Putamen (tissue), 1 donor: ENCODE measurements at regions not wholly inside any gene's neighbourhood (a gene's known extent, or its start where the extent isn't known, plus 50 kb on each side); places are given as distances from the start of the nearest gene placed in this dataset.

Experiments
- DNase-seq: peaks from one replicate; pipeline ENCODE4 v3.0.0-alpha.2; 2016; ENCODE audit warnings: low spot score

DNA sequence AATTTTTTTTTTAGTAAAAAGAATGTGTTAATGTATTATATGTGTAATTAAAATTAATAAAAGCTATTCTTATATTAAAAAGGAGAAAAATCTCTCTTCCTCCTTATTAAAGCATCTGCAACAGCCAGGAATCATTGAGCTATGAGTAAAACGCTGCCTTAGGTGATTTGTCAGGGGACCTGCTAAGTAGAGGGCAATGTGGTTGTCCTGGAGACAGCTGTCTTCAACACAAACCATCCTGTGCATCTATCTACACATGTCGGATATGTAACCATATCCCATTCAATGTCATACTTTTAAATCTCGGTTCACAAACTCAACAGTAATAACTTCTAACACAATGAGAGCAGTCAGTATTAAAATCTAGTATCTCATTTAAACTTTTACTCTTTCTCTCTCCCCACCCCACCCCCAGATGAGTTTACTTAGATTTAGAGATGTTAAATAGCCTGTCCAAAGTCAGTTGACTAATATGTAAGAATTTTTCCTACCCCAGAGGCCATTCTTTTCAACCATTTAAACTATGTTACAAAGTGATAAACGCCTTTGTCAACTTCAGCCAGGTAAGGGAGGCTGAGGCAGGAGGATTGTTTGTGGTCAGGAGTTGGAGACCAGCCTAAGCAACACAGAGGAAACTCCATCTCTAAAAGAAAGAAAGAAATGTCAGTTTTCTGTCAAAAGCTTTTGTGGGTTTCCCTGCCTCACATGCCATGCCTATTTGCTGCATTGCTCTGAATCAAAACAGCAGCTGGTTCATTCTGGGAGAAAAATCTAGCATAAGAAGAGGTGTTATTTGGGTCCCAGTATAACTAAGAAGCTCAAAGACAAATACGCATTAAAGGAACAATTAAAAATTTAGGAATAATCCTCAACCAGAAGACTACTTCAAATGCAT is 413.7 kb upstream of the CCDC196 start:
- DNase-seq, result no peak

DNA sequence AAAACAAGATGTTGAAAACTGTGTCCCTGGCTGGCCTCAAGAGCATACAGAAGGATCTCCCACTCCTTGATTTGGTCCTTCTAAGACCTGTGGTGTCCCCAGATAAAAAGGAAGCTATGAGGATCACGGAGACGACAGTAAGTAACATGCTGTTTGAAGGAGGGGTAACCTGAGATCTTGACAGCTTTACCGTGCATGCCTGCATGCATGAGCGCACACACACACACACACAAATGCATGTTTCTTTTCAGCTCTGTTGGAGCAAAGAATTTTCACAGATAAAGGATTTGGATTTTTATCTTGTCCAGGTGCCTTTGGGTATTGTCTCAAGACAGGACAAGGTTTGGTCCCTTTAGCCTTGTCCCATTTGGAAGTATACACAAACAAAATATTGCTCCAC is 411.6 kb upstream of the CCDC196 start:
- no peak for DNase-seq

DNA sequence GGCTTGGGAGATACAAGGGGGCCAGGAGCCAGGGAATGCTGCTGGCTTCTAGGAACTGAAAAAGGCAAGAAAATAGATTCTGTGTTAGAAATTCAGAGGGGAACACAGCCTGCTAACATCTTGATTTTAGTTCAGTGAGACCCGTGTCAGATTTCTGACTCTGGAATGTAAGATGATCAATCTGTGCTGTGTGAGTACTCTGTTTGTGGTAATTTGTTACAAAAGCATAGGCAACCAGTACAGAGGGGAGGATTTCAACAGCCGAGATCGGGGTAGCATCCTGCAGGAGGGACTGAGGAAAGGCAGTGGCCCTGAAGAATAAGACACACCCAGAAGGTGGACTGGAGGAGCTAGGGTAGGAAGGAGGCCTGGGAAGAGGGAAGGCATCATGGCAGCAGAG is 410.0 kb upstream of the CCDC196 start:
- DNase-seq, result no peak

DNA sequence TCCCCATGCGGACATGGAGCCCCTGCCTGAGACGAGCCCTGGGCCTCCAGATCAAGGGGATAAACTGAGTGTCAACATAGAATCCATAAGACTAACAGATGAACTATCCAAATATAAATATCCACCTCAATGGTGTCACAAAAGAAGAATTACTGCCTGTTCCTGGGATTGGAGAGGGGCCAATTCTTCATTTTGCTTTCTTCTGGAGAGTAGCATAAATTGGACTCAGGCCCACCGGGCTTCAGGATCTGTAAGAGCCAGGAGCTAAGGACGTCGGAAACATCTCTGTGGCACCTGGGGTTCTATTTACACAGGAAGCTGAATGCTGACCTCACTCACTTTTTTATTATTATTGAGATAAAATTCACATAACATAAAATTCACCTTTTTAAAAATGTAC is 408.2 kb upstream of the CCDC196 start:
- no peak for DNase-seq

DNA sequence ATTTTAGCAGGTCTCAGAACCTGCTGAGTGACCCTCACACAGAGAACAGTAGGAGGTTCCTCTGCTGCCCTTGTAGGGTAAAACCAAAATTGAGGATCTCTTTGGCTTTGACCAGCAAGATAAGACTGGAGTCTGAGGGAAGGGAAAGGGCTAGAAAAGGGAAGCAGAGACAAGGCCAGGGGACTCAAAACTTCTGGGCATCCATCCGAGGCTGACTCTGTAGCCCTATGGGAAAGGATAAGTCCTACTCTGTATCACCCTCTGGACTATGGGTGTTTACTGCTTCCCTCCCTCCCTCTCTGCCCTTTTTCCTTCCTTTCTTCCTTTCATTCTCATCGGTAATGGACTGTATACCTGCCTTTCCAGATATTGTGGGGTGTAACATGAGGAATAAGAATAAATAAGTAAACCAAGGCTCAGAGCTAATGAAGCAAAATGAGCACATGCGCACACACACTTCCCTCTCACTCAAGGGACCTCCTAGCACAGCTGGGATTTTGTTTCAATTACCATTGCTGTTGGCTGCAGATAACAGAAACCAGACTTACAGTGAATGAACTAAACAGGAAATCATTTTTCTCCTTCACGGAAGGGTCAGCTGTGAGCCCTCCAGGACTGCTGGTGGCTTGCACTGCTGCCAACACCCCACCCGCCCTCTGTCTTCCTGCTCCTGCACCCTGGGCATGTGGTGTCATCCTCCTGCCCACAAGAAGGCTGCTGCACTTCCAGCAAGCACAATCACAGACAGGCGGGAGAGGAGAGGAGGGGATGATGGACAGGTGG is 404.4 kb upstream of the CCDC196 start:
- DNase-seq, result no peak

DNA sequence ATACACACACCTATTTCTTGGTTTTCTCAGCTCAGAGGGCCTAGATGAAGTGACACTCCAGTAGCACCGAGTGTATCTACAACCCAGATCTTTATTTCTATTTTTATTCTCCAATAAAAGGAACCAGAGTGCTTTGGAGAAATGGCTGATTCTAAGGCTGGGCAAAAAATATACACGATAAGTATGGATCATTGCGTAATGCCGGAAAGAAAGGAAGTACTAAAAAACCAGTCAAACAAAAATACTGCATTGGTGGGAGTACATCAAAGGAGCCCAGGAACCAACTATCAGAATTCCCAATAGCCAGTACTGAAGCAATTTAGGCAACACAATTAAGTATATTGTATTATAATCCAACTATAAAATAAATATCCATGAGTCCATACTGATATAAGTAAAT is 400.9 kb upstream of the CCDC196 start:
- no peak for DNase-seq

DNA sequence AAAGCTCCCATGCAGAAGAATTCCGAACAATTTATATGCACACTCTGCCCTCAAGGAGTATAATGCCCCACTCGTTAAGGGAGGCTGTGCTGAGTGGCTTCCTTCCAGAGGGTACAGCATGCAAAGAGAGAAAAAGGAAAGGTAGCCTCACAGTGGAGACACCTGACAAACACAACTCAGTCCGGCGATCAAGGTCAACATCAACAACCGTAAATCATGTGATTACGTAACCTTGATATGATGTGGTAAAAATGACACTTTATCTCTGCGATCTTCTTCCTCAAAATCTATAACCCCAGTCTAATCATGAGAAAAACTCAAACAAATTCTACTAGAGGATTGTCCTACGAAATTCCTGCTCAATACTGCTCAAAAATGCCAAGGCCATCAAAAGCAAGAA is 400.5 kb upstream of the CCDC196 start:
- no peak for DNase-seq

DNA sequence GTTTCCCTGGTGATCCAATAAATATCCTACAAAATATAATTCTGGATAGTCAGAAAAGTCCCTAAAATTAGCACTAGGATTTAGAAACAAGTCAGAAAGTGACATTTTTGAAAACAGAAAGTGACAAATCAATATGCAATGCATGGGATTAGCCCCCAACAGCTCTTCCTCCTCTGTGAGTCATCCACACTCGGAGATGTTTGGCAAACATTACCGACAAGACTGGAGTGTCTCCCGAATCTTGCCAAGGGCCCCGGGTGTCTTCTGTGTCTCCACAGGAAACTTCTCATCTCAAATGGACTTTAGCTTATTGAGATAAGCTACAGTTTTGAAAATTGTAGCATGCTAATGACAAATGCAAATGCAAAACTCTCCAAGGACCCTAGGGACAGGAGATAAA is 398.9 kb upstream of the CCDC196 start:
- no peak for DNase-seq

DNA sequence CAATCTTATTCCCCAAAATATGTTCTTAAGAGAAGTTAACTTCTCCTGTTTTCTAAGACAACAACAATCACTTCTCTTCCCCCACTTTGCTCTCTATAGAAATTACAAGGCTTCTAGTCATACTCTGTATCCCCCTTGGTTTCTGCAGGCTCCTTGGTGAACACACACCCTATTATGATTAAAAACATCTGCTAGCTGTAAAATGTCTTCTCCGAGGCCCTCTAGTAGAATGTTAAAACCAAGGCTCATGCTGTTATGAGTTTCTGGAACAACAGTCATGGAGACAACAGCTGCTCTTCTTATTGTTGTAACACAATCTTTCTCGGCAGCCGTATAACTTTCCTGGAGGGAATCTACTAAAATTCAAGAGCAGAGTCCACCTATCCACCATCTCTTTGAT is 397.5 kb upstream of the CCDC196 start:
- no peak for DNase-seq

DNA sequence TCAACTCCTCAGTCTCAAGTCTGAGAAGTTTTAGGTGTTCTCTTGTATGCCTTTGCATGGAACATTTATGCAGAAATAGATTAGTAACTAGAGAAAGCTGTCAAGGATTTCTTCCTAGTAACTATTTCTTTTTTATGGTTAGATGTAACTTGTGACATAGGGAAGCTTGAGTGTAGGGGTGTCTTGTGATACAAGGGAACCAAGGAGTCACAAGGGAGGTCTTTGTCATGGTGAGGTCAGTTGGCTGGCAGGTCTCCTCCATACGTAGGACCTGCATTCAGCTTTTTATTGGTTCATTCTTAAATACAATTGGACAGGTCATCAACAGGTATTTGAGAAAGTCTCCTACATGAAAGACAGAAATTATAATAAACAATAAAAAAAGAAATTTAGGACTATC is 394.0 kb upstream of the CCDC196 start:
- DNase-seq, result no peak

DNA sequence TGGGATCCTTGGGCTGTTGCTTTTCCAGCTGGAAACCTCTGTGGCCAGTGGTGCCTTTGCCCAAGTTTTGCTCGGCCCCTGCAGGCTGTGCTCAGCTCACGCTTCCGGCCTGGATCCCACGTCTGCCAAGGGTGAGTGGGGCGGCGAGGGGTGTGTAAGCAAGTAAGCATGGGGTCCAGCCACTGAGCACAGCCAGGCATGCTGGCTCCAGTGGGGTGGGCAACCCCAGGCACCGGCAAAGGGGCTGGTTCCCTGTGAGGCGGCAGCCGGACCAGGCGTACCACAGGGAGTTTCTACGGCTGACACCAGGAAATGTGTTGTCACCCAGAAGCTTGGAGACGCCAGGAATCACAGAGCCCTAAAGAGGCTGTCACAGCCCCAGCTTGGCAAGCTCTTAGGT is 393.4 kb upstream of the CCDC196 start:
- DNase-seq, result no peak

DNA sequence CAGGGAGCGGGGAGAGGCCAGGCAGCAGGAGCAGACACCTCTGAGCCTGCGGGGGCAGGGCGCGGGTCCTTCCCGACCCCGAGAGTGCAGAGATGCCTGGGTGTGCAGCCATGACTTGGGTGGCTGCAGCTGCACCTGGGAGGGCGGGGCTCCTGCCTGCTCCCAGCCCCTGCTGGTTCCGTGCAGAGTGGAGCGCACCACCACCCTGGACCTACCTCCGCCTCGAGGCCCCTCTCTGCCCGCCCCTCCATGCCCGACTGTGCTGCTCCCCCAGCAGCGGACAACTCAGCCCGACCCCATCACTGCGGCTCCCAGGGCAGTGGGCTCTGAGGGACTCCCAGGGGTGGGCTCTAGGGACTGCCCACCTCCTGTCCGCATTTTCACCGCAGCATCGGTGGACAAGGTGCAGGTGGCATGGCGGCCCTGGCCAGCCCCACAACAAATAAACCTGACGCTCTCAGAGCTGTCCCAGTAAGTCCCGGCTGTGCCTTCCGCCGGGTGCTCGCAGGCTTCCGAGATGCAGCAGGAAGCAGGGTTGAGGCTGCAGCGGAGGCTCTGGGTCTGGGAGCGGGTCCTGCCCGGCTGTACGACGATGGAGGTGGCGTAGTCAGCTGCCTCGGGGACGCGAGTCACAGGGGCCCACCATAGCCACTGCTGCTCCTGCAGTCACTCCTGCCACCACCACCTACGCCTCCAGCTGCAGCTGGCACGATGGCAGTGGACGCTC is 392.0 kb upstream of the CCDC196 start:
- no peak for DNase-seq

DNA sequence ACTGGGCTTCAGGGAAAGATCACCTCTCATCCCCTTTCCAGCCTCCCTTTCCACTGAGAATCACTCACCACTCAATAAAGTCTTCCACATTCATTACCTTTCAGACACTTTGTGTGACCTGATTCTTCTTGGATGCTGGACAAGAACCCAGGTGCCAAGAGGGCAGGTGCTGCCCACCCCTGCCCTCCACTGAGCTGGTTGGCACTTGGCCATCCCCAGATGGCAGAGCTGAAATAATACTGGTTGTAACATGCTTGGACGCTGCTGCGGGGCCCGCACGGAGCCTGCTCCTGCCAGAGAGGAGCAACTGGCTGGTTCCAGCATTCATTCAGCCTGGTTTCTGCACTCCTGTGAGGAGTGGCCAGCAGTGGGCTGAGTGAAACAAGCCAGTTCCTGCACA is 386.7 kb upstream of the CCDC196 start:
- DNase-seq, result no peak

DNA sequence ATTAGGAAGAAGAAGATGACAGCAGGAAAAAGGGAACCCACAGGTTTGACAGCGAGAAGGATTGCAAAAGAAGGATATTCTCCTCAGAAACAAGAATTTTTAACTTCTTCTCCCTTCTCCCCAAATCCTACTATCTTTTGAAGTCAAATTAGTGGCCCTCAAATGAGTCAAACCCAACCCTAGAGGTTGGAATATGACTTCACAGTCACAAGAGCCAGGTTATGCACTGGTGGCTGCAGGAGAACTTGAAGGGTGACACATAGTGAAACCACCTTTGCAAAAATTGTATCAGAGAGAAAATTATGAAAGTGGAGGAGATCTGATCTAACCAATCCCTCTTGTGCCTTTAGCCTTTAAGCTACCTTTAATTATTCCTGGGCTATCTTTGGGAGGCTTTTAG is 386.2 kb upstream of the CCDC196 start:
- DNase-seq, result no peak

DNA sequence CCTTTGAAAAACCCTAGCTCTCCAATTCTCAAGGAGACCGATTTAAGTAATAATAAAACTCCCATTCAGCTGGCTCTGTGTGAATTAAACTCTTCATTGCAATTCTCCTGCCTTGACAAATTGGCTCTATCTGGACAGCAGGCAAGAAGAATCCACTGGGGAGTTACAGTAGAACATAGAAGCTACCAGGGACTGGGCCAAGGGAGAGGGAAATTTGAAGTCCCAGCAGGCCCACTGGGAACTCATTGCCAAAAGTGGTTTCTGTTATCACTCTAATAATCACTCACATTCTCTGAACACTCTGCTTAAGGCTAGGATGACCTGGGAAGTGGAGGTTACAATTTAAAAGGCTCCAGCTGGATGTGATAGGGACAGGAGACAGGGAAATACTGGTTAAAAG is 384.5 kb upstream of the CCDC196 start:
- no peak for DNase-seq

DNA sequence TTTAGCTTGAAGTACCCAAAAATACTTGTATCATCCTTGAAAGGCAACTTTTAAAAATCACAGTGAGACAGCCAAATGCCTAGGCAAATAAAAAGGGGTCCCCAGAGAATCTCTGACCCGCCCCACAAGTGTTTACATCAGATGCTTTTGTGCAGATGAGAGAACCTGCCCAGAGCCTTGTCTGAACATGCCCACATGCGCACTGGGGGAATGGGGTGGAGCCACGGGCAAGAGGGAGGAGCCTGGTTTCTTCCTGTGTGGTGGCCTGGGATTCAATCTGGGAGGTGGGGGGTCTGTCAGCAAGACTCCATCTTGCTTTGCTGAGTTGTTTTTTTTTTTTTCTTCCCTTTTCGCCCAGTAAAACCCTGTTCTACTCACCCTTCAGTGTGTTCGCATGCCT is 381.7 kb upstream of the CCDC196 start:
- DNase-seq, result no peak

DNA sequence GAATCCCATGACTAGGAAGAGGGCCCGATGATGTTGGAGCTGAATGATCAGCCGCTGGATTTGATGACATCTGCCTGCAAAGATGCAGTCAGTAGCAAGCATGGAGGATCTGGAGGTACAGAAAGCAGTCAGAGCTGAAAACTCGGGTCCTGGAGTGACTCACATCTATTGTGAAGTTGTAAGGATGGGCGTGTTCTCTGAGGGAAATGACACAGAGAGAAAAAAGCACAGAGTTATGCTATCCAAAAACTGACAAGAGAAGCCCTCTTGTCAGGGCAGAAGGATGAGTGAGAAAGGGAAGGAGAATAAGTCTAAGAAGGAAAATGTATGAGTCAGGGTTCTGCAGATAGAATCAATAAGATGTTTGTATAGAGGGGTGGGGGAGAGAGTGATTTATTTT is 380.4 kb upstream of the CCDC196 start:
- DNase-seq, result no peak

DNA sequence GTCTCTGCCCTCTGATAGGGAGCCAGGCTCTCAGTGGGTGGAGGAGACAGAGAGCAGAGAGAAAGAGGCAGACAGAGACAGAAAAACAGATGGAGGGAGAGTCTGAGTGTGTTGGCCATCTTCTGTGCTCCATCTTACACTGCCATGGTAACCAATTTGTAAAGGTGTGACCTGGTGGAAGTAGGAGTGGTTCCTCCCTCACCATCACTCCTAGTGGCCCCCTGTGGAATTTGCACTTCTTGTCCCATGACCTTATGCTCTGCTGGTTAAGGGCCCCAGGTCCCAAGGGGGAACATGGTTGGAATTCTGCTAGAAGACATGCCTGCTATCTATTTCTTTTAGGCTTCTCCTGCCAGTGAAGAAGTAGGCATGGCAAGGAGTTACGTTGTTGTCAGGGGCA is 376.7 kb upstream of the CCDC196 start:
- DNase-seq, result no peak

DNA sequence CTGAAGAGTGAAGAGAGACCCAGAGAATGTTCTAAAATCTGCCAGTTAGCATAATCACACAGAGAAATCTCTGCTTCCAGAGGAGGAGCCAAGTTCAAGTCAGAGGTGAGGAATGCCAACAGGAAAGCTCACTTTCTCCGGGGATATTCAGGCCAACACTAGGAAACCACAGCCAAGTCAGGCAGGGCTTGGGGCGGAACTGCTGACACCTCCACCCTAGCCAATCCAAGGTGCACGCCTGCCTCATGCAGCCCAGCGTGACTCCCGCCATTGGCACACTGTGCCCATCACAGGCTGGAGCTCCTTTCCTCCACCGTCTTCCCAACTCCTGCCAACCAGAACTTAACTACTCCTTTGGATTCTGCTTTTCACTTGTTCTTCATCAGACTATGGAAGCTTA is 374.3 kb upstream of the CCDC196 start:
- no peak for DNase-seq

DNA sequence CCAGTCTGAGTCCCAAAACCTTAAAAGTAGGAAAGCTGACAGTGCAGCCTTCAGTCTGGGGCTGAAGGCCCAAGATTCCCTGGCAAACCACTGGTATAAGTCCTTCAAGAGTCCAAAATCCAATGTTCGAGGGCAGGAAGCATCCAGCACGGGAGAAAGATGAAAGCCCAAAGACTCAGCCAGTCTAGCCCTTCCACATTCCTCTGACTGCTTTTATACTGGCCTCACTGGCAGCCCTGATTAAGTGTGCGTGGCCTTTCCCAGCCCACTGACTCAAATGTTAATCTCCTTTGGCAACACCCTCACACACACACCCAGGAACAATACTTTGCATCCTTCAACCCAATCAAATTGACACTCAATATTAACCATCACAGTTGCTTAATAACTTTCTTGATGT is 372.1 kb upstream of the CCDC196 start:
- no peak for DNase-seq

DNA sequence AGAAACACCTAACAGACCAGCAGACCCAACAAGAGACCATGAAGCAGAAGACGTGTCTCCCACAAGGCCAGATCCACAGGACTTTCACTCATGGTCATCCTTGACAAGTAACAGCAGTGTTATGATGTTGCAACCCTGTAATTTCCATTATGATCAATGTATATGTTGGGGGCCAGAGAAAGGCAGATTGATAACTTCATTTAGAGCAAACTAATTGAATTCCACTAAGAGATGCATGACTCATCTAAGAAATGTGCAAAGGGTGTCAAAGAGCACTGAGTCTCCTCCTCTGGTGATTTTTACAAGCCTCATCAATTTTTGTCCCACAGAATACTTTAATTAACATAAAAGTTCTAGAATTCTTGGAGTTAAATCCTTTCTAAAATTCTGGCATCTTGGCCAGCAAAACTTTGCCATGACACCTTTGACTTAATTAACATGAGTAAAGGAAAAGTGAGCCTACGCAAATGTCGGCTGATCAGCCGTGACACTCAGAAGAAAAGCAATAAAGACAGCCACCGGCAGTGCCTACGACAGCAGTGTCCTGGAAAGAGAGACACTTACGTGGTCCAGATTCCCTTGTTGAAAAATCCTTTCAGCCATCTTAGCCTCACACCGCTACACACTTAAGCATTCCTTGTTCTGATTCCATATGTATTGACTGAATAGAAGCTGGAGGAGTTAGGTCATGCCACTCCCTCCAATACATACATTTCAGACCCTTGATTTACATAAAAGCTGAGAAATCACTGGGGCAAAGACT is 370.2 kb upstream of the CCDC196 start:
- DNase-seq, result no peak

DNA sequence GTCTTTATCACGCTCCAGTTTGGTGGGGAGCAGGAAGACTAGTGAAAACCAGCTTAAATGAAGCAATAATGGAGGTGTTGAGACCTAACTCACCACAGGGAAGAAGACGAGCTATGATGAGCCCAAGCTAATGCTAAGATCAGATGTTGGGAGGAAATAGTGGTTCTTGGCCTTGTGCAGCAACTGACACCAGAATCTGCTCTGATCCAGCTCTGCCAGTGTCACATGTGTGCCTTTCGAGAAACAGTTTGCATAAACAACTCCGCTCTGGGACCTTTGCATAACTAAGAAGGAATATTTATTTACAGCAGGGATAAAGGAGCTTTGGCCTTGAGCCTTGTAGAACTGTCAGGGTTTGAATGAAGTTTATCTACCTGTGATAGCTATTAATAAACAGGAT is 369.4 kb upstream of the CCDC196 start:
- DNase-seq, result no peak
